Peyer's patch (tissue), 4 donors: ENCODE measurements at regions not wholly inside any gene's neighbourhood (a gene's known extent, or its start where the extent isn't known, plus 50 kb on each side); places are given as distances from the start of the nearest gene placed in this dataset.

Experiments
- POLR2A ChIP-seq, 2 donors: fragments of 450-650 bp; IDR thresholded peaks; one replicate each; pipeline ENCODE4 v1.5.1; 2017; ENCODE audit warnings: antibody characterized with exemption in 2 of 2, mild to moderate bottlenecking in 2 of 2, moderate library complexity in 2 of 2
- TF ChIP-seq, protein P1 (sequence below), 6 experiments: fragments of 450-650 bp in 4 of 6; fragments of 200-600 bp in 2 of 6; sonication (generic) in 1 of 6; IDR thresholded peaks; one replicate each; pipeline ENCODE4 v1.5.1; 2017 to 2019; ENCODE audit warnings: antibody characterized with exemption in 6 of 6, mild to moderate bottlenecking in 3 of 6, moderate library complexity in 1 of 6

DNA sequence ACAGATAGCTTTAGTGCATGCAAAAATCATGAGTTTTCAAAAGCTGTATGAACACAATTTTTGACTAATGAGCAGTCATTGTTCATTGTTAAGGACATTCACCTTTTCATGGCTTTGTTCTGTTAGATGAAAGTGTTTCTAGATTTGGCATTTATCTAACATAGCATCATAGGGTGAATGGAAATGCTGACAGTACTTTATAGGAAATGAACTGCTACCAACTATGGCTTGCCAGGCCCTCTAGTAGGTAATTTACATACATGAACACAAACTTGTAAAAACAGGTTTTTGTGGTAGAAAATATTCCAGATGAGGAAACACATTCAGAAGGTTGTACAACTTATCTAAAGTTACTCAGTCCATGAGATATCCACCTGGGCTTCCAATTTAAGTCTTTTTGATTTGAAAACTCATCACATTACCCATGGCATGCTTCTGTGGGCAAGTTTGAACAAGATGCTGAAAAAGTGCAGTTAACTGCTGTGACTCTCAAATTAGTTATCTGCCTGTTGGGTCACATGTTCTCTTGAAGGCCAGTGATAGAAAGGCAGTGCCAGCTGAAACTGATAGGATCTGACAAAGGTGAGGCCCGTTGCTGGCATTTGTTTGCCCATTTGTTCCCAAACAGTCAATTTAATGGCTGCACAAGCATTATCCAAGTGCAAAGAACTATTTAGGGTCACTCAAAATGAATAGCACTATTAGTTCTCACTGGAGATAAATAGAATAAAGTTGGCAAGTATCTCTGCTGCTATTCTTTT lies 399.1 kb downstream of the MAN2A1 start:
- TF ChIP-seq POLR2A (IDR thresholded peaks at IDR 0.05): no peak
- TF ChIP-seq, protein P1, sequence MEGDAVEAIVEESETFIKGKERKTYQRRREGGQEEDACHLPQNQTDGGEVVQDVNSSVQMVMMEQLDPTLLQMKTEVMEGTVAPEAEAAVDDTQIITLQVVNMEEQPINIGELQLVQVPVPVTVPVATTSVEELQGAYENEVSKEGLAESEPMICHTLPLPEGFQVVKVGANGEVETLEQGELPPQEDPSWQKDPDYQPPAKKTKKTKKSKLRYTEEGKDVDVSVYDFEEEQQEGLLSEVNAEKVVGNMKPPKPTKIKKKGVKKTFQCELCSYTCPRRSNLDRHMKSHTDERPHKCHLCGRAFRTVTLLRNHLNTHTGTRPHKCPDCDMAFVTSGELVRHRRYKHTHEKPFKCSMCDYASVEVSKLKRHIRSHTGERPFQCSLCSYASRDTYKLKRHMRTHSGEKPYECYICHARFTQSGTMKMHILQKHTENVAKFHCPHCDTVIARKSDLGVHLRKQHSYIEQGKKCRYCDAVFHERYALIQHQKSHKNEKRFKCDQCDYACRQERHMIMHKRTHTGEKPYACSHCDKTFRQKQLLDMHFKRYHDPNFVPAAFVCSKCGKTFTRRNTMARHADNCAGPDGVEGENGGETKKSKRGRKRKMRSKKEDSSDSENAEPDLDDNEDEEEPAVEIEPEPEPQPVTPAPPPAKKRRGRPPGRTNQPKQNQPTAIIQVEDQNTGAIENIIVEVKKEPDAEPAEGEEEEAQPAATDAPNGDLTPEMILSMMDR (IDR thresholded peaks at IDR 0.05): no peak
